WTC11 (cell line): ENCODE measurements at regions not wholly inside any gene's neighbourhood (a gene's known extent, or its start where the extent isn't known, plus 50 kb on each side); places are given as distances from the start of the nearest gene placed in this dataset.

ENCODE experiments used
- ATAC-seq: fragments of 200-7000 bp; cut with Tn5 transposase; 2 replicates; pipeline ENCODE4 v1.10.0; 2021; ENCODE audit warnings: mild to moderate bottlenecking, moderate library complexity
- CTCF ChIA-PET: fragments of 300-600 bp; sonication (Branson Sonifier 250); formaldehyde crosslinking; loops from one replicate; lab custom pipeline; 2021; ENCODE audit warnings: antibody characterized with exemption; lab: Charles Lee
- POLR2A ChIA-PET: fragments of 350-600 bp; sonication (Branson Sonifier 250); formaldehyde crosslinking; loops from one replicate; lab custom pipeline; 2021; ENCODE audit warnings: antibody characterized with exemption; lab: Charles Lee
- DNase-seq: peaks from one replicate; pipeline ENCODE4 v3.0.0; 2021; ENCODE audit warnings: low spot score
- H3K27ac Mint-ChIP-seq: 2 replicates; pipeline ENCODE4 v1.8.0; 2021; ENCODE audit warnings: mixed read lengths
- H3K27me3 Mint-ChIP-seq: 2 replicates; pipeline ENCODE4 v1.8.0; 2021; ENCODE audit warnings: low read depth, mild to moderate bottlenecking, moderate library complexity, mixed read lengths
- H3K36me3 Mint-ChIP-seq: 2 replicates; pipeline ENCODE4 v1.8.0; 2021; ENCODE audit warnings: mixed read lengths
- H3K4me1 Mint-ChIP-seq: 2 replicates; pipeline ENCODE4 v1.8.0; 2022; ENCODE audit warnings: mixed read lengths
- H3K4me3 Mint-ChIP-seq: 2 replicates; pipeline ENCODE4 v1.8.0; 2021; ENCODE audit warnings: mild to moderate bottlenecking, moderate library complexity, mixed read lengths
- H3K9me3 Mint-ChIP-seq: 2 replicates; pipeline ENCODE4 v1.8.0; 2021; ENCODE audit warnings: mixed read lengths
- GRHL2 ChIP-seq: fragments of 250-450 bp; sonication (Bioruptor Pico); IDR thresholded peaks from 2 replicates; pipeline ENCODE4 v1.8.0; 2022; ENCODE audit warnings: mild to moderate bottlenecking, moderate library complexity; ENCODE audit not compliant: insufficient replicate concordance, severe bottlenecking
- GTF2I ChIP-seq: fragments of 250-450 bp; sonication (Bioruptor Pico); conservative IDR thresholded peaks from 2 replicates; pipeline ENCODE4 v1.4.0; 2021; ENCODE audit warnings: mild to moderate bottlenecking
- MXD4 ChIP-seq: fragments of 250-450 bp; sonication (Bioruptor Pico); IDR thresholded peaks from 2 replicates; pipeline ENCODE4 v1.8.0; 2021; ENCODE audit warnings: mild to moderate bottlenecking, moderate library complexity, borderline replicate concordance
- NFATC4 ChIP-seq: fragments of 250-450 bp; sonication (Bioruptor Pico); IDR thresholded peaks from 2 replicates; pipeline ENCODE4 v1.9.0; 2021; ENCODE audit warnings: mild to moderate bottlenecking
- NFE2L1 ChIP-seq: sonication (generic); formaldehyde crosslinking; IDR thresholded peaks from 2 replicates; pipeline ENCODE4 v1.8.1; 2023; ENCODE audit warnings: missing genetic modification reagents
- NR1H2 ChIP-seq: sonication (generic); formaldehyde crosslinking; IDR thresholded peaks from 2 replicates; pipeline ENCODE4 v1.9.0; 2021; ENCODE audit warnings: mild to moderate bottlenecking, moderate library complexity, missing genetic modification reagents
- NR2C2 ChIP-seq: sonication (generic); formaldehyde crosslinking; IDR thresholded peaks from 2 replicates; pipeline ENCODE4 v1.8.0; 2022; ENCODE audit warnings: mild to moderate bottlenecking, missing genetic modification reagents
- NR3C1 ChIP-seq: sonication (generic); formaldehyde crosslinking; conservative IDR thresholded peaks from 2 replicates; pipeline ENCODE4 v1.8.1; 2023; ENCODE audit warnings: low read depth, mild to moderate bottlenecking, missing genetic modification reagents
- SMAD3 ChIP-seq: sonication (generic); formaldehyde crosslinking; IDR thresholded peaks from 2 replicates; pipeline ENCODE4 v1.8.0; 2022; ENCODE audit warnings: missing genetic modification reagents, mild to moderate bottlenecking, borderline replicate concordance
- TP53 ChIP-seq: sonication (generic); formaldehyde crosslinking; IDR thresholded peaks from 2 replicates; pipeline ENCODE4 v1.8.1; 2023; ENCODE audit warnings: mild to moderate bottlenecking, missing genetic modification reagents
- ZNF416 ChIP-seq: fragments of 250-450 bp; sonication (Bioruptor Pico); IDR thresholded peaks from 2 replicates; pipeline ENCODE4 v1.9.0; 2021; ENCODE audit warnings: mild to moderate bottlenecking, inconsistent platforms
- TF ChIP-seq, protein P1 (sequence below): sonication (generic); formaldehyde crosslinking; IDR thresholded peaks from 2 replicates; pipeline ENCODE4 v1.8.0; 2023; ENCODE audit warnings: missing genetic modification reagents
- TF ChIP-seq, protein P2 (sequence below): fragments of 250-450 bp; sonication (Bioruptor Pico); IDR thresholded peaks from 2 replicates; pipeline ENCODE4 v1.9.0; 2021; ENCODE audit warnings: moderate library complexity, mild to moderate bottlenecking, inconsistent platforms, borderline replicate concordance
- TF ChIP-seq, protein P3 (sequence below): fragments of 200-600 bp; IDR thresholded peaks from 2 replicates; pipeline ENCODE4 v1.8.0; 2022; ENCODE audit warnings: antibody characterized with exemption
- TF ChIP-seq, protein P4 (sequence below): sonication (generic); formaldehyde crosslinking; IDR thresholded peaks from 2 replicates; pipeline ENCODE4 v1.8.0; 2022; ENCODE audit warnings: mild to moderate bottlenecking, missing genetic modification reagents
- TF ChIP-seq, protein P5 (sequence below): sonication (generic); formaldehyde crosslinking; IDR thresholded peaks from 2 replicates; pipeline ENCODE4 v1.8.0; 2022; ENCODE audit warnings: mild to moderate bottlenecking, missing genetic modification reagents
- TF ChIP-seq, protein P6 (sequence below): sonication (generic); formaldehyde crosslinking; IDR thresholded peaks from 2 replicates; pipeline ENCODE4 v1.8.0; 2022; ENCODE audit warnings: missing genetic modification reagents
- TF ChIP-seq, protein P7 (sequence below): sonication (generic); formaldehyde crosslinking; conservative IDR thresholded peaks from 2 replicates; pipeline ENCODE4 v1.8.1; 2023; ENCODE audit warnings: mild to moderate bottlenecking, low read depth, missing genetic modification reagents, moderate library complexity
- TF ChIP-seq, protein P8 (sequence below): sonication (generic); formaldehyde crosslinking; IDR thresholded peaks from 2 replicates; pipeline ENCODE4 v1.8.1; 2023; ENCODE audit warnings: mild to moderate bottlenecking, missing genetic modification reagents

DNA sequence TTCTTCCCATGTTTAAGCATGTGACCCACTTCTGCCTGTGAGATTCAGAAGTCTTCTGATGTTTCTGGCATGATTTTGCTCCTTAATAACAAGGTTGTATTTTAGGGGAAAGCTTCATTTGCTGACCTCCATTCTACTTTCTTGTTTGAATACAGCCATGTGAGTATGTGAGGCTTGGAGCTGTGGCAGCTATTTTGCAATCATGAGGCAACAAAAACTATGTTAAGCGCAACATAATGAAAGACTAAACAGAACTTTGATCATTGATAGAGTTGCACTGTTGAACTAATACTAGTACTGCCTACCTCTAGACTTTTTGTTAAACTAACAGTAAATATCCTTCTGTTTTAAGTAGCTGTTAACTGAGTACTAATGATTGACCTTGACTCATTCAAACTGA lies 203.8 kb upstream of the FAM3C start:
- no peak for DNase-seq
- ChIA-PET CTCF (no interaction called here), POLR2A (no interaction called here)
- TF ChIP-seq GTF2I (CRISPR knock-in tag) (peak; percentile 70; the same call in 1 of the 2 replicates), SMAD3 (CRISPR knock-in tag) (no peak), NR3C1 (CRISPR knock-in tag) (no peak), MXD4 (CRISPR knock-in tag) (peak; percentile 62; the same call in 1 of the 2 replicates)
- no peaks in the 10 kb centered on the region for H3K27me3 Mint-ChIP-seq
- peaks cover 7% of the 10 kb centered on the region for H3K36me3 Mint-ChIP-seq
- no peak overlapping the region for H3K27ac Mint-ChIP-seq
- H3K4me3 Mint-ChIP-seq: no peak overlapping the region
- no peak for ATAC-seq
- peaks cover 12% of the 10 kb centered on the region for H3K4me1 Mint-ChIP-seq
- peaks cover 24% of the 10 kb centered on the region for H3K9me3 Mint-ChIP-seq

DNA sequence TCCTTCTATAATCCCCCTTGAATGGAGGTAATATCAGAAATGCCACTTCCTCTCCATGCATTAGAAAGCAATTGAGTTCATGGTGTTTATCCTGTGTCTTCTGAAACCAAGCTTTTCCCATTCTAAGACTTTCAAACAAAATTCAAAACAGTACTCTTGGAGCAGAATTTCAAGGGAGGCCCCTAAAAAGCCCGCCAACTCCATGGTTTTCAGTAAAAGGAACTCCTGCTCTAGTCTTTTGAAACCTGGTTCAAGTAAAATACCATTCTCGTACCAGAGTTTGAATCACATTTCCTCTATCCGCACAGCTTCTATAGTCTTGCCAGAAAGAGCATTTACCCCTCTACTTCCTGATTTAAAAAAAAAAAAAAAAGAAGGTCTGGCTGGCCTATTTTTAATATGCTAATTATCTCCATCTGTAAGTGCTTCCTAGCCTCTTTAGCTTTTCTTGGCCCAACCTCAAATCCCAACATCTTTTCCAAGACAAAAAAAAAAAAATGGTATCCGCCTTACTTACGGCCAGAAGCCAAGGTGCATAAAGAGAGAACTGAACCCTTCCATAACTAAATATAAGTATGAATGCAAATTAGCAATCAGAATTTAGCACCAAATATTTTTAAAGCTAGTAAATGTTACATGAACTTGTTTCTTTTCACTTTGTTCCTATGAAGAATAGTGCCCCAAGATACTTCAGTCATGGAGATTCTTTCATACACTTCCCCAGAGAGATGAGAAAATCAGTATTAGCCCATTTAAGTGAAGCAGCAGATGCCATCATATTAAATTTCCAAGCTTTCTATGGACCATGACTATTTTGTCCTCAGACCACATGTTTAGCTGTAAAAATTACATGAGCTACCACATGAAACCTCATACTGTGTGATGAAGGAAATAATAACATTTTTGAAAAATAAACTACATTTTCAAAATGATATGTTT lies 199.9 kb upstream of the FAM3C start:
- H3K27ac Mint-ChIP-seq: no peak overlapping the region
- CTCF ChIA-PET: interaction anchor here (0.7 to 1.0 kb wide), 2 partner anchors 9 to 349 kb away, joined by 3 read pairs; no protein-coding TSS in a partner anchor
- TF ChIP-seq, protein P1, sequence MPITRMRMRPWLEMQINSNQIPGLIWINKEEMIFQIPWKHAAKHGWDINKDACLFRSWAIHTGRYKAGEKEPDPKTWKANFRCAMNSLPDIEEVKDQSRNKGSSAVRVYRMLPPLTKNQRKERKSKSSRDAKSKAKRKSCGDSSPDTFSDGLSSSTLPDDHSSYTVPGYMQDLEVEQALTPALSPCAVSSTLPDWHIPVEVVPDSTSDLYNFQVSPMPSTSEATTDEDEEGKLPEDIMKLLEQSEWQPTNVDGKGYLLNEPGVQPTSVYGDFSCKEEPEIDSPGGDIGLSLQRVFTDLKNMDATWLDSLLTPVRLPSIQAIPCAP (CRISPR knock-in tag): no peak
- TF ChIP-seq MXD4 (CRISPR knock-in tag): no peak
- TF ChIP-seq, protein P2, sequence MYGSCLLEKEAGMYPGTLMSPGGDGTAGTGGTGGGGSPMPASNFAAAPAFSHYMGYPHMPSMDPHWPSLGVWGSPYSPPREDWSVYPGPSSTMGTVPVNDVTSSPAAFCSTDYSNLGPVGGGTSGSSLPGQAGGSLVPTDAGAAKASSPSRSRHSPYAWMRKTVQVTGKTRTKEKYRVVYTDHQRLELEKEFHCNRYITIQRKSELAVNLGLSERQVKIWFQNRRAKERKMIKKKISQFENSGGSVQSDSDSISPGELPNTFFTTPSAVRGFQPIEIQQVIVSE (CRISPR knock-in tag): no peak
- TF ChIP-seq, protein P3, sequence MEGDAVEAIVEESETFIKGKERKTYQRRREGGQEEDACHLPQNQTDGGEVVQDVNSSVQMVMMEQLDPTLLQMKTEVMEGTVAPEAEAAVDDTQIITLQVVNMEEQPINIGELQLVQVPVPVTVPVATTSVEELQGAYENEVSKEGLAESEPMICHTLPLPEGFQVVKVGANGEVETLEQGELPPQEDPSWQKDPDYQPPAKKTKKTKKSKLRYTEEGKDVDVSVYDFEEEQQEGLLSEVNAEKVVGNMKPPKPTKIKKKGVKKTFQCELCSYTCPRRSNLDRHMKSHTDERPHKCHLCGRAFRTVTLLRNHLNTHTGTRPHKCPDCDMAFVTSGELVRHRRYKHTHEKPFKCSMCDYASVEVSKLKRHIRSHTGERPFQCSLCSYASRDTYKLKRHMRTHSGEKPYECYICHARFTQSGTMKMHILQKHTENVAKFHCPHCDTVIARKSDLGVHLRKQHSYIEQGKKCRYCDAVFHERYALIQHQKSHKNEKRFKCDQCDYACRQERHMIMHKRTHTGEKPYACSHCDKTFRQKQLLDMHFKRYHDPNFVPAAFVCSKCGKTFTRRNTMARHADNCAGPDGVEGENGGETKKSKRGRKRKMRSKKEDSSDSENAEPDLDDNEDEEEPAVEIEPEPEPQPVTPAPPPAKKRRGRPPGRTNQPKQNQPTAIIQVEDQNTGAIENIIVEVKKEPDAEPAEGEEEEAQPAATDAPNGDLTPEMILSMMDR: no peak
- no peak for TF ChIP-seq TP53 (CRISPR knock-in tag)
- no peak for TF ChIP-seq NFATC4 (CRISPR knock-in tag)
- TF ChIP-seq, protein P4, sequence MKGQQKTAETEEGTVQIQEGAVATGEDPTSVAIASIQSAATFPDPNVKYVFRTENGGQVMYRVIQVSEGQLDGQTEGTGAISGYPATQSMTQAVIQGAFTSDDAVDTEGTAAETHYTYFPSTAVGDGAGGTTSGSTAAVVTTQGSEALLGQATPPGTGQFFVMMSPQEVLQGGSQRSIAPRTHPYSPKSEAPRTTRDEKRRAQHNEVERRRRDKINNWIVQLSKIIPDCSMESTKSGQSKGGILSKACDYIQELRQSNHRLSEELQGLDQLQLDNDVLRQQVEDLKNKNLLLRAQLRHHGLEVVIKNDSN (CRISPR knock-in tag): no peak
- no peak for TF ChIP-seq NFE2L1 (CRISPR knock-in tag)
- TF ChIP-seq, protein P5, sequence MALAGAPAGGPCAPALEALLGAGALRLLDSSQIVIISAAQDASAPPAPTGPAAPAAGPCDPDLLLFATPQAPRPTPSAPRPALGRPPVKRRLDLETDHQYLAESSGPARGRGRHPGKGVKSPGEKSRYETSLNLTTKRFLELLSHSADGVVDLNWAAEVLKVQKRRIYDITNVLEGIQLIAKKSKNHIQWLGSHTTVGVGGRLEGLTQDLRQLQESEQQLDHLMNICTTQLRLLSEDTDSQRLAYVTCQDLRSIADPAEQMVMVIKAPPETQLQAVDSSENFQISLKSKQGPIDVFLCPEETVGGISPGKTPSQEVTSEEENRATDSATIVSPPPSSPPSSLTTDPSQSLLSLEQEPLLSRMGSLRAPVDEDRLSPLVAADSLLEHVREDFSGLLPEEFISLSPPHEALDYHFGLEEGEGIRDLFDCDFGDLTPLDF (CRISPR knock-in tag): no peak
- TF ChIP-seq, protein P6, sequence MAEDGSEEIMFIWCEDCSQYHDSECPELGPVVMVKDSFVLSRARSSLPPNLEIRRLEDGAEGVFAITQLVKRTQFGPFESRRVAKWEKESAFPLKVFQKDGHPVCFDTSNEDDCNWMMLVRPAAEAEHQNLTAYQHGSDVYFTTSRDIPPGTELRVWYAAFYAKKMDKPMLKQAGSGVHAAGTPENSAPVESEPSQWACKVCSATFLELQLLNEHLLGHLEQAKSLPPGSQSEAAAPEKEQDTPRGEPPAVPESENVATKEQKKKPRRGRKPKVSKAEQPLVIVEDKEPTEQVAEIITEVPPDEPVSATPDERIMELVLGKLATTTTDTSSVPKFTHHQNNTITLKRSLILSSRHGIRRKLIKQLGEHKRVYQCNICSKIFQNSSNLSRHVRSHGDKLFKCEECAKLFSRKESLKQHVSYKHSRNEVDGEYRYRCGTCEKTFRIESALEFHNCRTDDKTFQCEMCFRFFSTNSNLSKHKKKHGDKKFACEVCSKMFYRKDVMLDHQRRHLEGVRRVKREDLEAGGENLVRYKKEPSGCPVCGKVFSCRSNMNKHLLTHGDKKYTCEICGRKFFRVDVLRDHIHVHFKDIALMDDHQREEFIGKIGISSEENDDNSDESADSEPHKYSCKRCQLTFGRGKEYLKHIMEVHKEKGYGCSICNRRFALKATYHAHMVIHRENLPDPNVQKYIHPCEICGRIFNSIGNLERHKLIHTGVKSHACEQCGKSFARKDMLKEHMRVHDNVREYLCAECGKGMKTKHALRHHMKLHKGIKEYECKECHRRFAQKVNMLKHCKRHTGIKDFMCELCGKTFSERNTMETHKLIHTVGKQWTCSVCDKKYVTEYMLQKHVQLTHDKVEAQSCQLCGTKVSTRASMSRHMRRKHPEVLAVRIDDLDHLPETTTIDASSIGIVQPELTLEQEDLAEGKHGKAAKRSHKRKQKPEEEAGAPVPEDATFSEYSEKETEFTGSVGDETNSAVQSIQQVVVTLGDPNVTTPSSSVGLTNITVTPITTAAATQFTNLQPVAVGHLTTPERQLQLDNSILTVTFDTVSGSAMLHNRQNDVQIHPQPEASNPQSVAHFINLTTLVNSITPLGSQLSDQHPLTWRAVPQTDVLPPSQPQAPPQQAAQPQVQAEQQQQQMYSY (CRISPR knock-in tag): no peak
- TF ChIP-seq, protein P7, sequence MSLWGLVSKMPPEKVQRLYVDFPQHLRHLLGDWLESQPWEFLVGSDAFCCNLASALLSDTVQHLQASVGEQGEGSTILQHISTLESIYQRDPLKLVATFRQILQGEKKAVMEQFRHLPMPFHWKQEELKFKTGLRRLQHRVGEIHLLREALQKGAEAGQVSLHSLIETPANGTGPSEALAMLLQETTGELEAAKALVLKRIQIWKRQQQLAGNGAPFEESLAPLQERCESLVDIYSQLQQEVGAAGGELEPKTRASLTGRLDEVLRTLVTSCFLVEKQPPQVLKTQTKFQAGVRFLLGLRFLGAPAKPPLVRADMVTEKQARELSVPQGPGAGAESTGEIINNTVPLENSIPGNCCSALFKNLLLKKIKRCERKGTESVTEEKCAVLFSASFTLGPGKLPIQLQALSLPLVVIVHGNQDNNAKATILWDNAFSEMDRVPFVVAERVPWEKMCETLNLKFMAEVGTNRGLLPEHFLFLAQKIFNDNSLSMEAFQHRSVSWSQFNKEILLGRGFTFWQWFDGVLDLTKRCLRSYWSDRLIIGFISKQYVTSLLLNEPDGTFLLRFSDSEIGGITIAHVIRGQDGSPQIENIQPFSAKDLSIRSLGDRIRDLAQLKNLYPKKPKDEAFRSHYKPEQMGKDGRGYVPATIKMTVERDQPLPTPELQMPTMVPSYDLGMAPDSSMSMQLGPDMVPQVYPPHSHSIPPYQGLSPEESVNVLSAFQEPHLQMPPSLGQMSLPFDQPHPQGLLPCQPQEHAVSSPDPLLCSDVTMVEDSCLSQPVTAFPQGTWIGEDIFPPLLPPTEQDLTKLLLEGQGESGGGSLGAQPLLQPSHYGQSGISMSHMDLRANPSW (CRISPR knock-in tag): no peak
- TF ChIP-seq NR1H2 (CRISPR knock-in tag): no peak
- TF ChIP-seq NR2C2 (CRISPR knock-in tag): no peak
- no peak for TF ChIP-seq ZNF416 (CRISPR knock-in tag)
- TF ChIP-seq, protein P8, sequence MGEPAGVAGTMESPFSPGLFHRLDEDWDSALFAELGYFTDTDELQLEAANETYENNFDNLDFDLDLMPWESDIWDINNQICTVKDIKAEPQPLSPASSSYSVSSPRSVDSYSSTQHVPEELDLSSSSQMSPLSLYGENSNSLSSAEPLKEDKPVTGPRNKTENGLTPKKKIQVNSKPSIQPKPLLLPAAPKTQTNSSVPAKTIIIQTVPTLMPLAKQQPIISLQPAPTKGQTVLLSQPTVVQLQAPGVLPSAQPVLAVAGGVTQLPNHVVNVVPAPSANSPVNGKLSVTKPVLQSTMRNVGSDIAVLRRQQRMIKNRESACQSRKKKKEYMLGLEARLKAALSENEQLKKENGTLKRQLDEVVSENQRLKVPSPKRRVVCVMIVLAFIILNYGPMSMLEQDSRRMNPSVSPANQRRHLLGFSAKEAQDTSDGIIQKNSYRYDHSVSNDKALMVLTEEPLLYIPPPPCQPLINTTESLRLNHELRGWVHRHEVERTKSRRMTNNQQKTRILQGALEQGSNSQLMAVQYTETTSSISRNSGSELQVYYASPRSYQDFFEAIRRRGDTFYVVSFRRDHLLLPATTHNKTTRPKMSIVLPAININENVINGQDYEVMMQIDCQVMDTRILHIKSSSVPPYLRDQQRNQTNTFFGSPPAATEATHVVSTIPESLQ (CRISPR knock-in tag): no peak
- TF ChIP-seq GRHL2 (CRISPR knock-in tag): no peak
- no peak for DNase-seq
- peaks cover 12% of the 10 kb centered on the region for H3K36me3 Mint-ChIP-seq
- H3K27me3 Mint-ChIP-seq: no peaks in the 10 kb centered on the region
- POLR2A ChIA-PET: interaction anchor here (0.6 kb wide), 1 partner anchor 13 kb away, joined by 6 read pairs; no protein-coding TSS in a partner anchor
- no peak overlapping the region for H3K4me3 Mint-ChIP-seq
- no peak for ATAC-seq
- H3K4me1 Mint-ChIP-seq: no peaks in the 10 kb centered on the region; the same call in 1 of the 2 replicates
- H3K9me3 Mint-ChIP-seq: peaks cover 45% of the 10 kb centered on the region
